ENCODE measurements at regions not wholly inside any gene's neighbourhood (a gene's known extent, or its start where the extent isn't known, plus 50 kb on each side); places are given as distances from the start of the nearest gene placed in this dataset.

- no peak overlapping the region for H3K27ac ChIP-seq (ENCODE audit: low read depth)
- DNase-seq (ENCODE audit: extremely low spot score), result no peak
- H3K36me3 ChIP-seq (ENCODE audit: insufficient read depth), result no peaks in the 10 kb centered on the region
- H3K4me3 ChIP-seq (ENCODE audit: low read depth, low read length), result no peak overlapping the region
- no peaks in the 10 kb centered on the region for H3K4me1 ChIP-seq (ENCODE audit: insufficient read depth)
- WGBS, result 82% methylated on average over 7 of the region's 7 CpGs
Observed at GRCh38 chr10:78889536-78890063, 179.2 kb upstream of the ZMIZ1 start.

DNA sequence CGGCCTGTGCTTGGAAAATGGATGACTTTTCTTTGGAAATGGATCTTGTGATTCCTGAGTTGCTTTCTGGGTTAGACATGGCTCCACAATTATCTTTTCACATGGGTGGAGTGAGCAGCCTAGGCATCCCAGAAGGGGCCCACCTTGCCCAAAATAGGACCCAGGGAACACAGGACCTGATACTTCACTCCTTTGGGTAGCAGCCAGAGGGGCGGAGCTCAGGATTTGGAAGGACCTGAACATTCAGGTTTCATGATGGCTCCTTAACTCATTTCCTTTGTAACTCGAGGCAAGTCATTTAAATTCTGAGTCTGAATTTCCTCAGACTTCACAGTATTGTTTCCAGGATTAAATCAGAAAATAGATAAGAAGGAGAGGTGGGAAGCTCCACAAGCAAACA lies 178.3 kb upstream of the ZMIZ1 start:
- Histone ChIP-seq H3K27ac (ENCODE audit: low read depth) (no peak overlapping the region), H3K4me1 (ENCODE audit: insufficient read depth) (no peaks in the 10 kb centered on the region), H3K4me3 (ENCODE audit: low read depth, low read length) (no peak overlapping the region), H3K36me3 (ENCODE audit: insufficient read depth) (no peaks in the 10 kb centered on the region)
- DNase-seq (ENCODE audit: extremely low spot score), result no peak
- 86% methylated on average over 3 of the region's 3 CpGs for WGBS

- WGBS, result 97% methylated on average over 2 of the region's 2 CpGs
- Histone ChIP-seq H3K4me1 (ENCODE audit: insufficient read depth) (no peaks in the 10 kb centered on the region), H3K36me3 (ENCODE audit: insufficient read depth) (no peaks in the 10 kb centered on the region), H3K27ac (ENCODE audit: low read depth) (no peak overlapping the region), H3K4me3 (ENCODE audit: low read depth, low read length) (no peak overlapping the region)
- DNase-seq (ENCODE audit: extremely low spot score), result no peak
Observed at GRCh38 chr10:78891741-78892140, 177.0 kb upstream of the ZMIZ1 start.

GRCh38 chr10:78892338-78893176 lies 176.2 kb upstream of the ZMIZ1 start:
- WGBS, result 84% methylated on average over 7 of the region's 7 CpGs
- H3K27ac ChIP-seq (ENCODE audit: low read depth), result no peak overlapping the region
- no peak for DNase-seq (ENCODE audit: extremely low spot score)
- H3K36me3 ChIP-seq (ENCODE audit: insufficient read depth), result no peaks in the 10 kb centered on the region
- H3K4me1 ChIP-seq (ENCODE audit: insufficient read depth), result no peaks in the 10 kb centered on the region
- no peak overlapping the region for H3K4me3 ChIP-seq (ENCODE audit: low read depth, low read length)

GRCh38 chr10:78893217-78893616 lies 175.5 kb upstream of the ZMIZ1 start:
- no peak overlapping the region for H3K27ac ChIP-seq (ENCODE audit: low read depth)
- WGBS, result 67% methylated on average over 5 of the region's 5 CpGs
- H3K4me1 ChIP-seq (ENCODE audit: insufficient read depth), result no peaks in the 10 kb centered on the region
- no peak overlapping the region for H3K4me3 ChIP-seq (ENCODE audit: low read depth, low read length)
- no peak for DNase-seq (ENCODE audit: extremely low spot score)
- H3K36me3 ChIP-seq (ENCODE audit: insufficient read depth), result no peaks in the 10 kb centered on the region

DNA sequence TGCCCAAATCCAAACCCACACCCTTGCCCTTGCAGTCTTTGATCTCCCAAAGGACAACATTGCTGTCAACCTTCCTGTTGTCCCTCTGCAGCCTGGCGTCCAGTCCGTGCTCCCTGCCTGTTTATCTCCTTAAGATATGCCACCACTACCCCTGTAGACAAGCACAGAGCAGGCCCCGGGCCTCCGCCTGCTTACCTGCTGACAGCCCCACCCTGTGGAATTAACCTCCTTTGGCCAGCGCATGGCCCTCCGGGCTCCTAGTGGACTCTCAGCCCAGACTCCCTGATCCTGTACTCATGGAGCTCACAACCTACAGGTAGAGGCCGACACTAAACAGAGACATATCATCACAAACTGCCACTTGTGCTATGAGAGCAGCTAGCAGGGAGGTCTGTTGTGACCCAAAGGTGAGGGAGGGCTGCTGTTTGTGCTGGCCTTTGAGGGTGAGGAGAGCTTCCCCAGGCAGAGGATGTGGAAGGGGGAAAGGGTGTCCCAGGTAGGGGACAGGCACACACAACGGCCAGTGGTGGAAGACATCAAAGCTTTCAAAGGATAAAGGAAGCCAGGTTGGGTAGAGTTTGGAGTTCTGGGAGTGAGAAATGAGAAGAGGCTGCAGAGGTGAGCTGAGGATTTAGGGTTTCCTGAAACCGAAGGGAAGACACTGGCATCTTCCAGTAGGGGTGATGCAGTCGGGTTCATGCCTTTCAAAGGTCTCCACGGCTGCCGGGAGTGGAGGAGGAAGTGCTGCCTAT lies 174.5 kb upstream of the ZMIZ1 start:
- H3K4me3 ChIP-seq (ENCODE audit: low read depth, low read length), result no peak overlapping the region
- H3K36me3 ChIP-seq (ENCODE audit: insufficient read depth), result no peaks in the 10 kb centered on the region
- 94% methylated on average over 12 of the region's 12 CpGs for whole genome bisulfite sequencing
- H3K27ac ChIP-seq (ENCODE audit: low read depth), result no peak overlapping the region
- no peaks in the 10 kb centered on the region for H3K4me1 ChIP-seq (ENCODE audit: insufficient read depth)
- no peak for DNase-seq (ENCODE audit: extremely low spot score)

DNA sequence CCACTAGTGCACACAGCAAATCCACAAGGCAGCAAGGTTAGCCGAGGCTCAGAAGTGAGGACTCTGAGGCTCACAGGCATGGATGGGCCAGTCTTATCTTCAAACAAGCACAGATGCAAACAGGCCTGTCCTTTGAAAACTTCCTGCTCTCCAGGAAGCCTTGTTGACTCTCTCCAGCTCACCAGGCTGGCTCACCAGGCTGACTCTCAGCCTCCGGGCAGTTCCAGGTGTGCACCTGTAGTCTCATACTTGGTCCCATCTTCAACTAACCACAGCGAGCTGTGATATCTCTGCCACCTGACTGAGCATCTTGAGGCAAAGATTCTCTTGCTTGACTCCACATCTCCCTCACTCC lies 173.9 kb upstream of the ZMIZ1 start:
- WGBS, result 95% methylated on average over 3 of the region's 3 CpGs
- DNase-seq (ENCODE audit: extremely low spot score), result no peak

DNA sequence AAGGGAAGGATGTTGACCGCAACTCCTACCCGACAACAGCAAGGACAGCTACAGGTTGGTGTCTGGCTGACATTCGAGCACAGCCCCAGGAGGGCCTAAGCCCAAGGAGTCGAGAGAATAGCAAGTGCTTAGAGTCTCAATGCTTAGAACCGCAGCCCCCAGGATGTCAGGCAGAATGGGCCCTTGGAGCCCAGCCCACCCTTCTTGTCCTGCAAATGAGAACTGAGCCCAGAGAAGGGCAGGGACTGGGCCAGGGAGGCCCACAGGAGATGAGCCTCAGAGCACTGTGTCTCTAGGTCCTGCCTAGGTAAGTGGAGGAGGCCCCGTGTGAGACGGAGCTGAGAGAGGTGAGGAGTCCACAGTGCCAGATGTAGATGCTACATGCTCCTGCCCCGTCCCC lies 173.3 kb upstream of the ZMIZ1 start:
- H3K4me1 ChIP-seq (ENCODE audit: insufficient read depth), result no peaks in the 10 kb centered on the region
- no peak overlapping the region for H3K27ac ChIP-seq (ENCODE audit: low read depth)
- no peaks in the 10 kb centered on the region for H3K36me3 ChIP-seq (ENCODE audit: insufficient read depth)
- H3K4me3 ChIP-seq (ENCODE audit: low read depth, low read length), result no peak overlapping the region
- 96% methylated on average over 8 of the region's 8 CpGs for WGBS
- no peak for DNase-seq (ENCODE audit: extremely low spot score)

More for the DNA sequence above, 173.9 kb upstream of the ZMIZ1 start:
- H3K4me1 ChIP-seq (ENCODE audit: insufficient read depth), result no peaks in the 10 kb centered on the region
- H3K27ac ChIP-seq (ENCODE audit: low read depth), result no peak overlapping the region
- H3K4me3 ChIP-seq (ENCODE audit: low read depth, low read length), result no peak overlapping the region
- H3K36me3 ChIP-seq (ENCODE audit: insufficient read depth), result no peaks in the 10 kb centered on the region

DNA sequence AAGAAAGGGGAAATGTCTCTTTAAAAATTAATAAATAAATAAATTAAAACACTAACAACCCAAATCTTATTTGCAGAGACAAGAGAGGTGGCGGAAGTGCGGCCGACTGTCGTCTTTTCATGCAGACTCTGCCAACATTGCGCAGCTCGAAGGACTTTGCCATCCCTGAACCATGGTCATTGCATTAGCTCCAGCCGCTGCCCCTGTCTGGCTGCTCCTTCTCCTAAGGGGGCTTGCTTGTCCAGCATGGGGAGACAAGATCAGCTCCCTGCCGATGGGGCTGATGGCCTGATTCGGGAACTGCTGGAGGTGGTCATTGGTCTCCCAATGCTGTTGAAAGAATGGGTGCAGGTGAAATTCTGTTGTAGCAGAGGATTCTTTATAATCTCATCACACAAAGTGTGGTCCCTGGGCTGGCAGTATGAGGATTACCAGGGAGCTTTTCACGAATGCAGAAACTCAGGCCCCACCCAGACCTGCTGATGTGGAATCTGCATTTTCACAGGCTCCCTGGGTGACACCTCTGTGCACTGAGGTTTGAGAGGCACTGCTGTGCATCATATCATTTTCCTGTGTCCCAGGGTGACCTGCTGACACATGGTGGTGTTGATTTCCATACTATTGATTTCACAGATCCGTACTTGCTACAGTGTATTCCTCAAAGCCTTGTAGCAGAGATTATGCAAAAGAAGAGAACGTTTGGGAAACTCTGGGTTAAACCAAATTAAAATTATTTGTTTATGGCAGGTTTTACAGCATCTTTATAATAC lies 172.4 kb upstream of the ZMIZ1 start:
- no peak overlapping the region for H3K27ac ChIP-seq (ENCODE audit: low read depth)
- no peak for DNase-seq (ENCODE audit: extremely low spot score)
- no peaks in the 10 kb centered on the region for H3K4me1 ChIP-seq (ENCODE audit: insufficient read depth)
- 80% methylated on average over 12 of the region's 12 CpGs for WGBS
- no peak overlapping the region for H3K4me3 ChIP-seq (ENCODE audit: low read depth, low read length)
- no peaks in the 10 kb centered on the region for H3K36me3 ChIP-seq (ENCODE audit: insufficient read depth)

- H3K36me3 ChIP-seq (ENCODE audit: insufficient read depth), result no peaks in the 10 kb centered on the region
- no peak overlapping the region for H3K4me3 ChIP-seq (ENCODE audit: low read depth, low read length)
- 92% methylated on average over 13 of the region's 13 CpGs for WGBS
- no peaks in the 10 kb centered on the region for H3K4me1 ChIP-seq (ENCODE audit: insufficient read depth)
- no peak for DNase-seq (ENCODE audit: extremely low spot score)
- no peak overlapping the region for H3K27ac ChIP-seq (ENCODE audit: low read depth)
Observed at GRCh38 chr10:78898341-78899097, 170.2 kb upstream of the ZMIZ1 start.

GRCh38 chr10:78899098-78899754 lies 169.5 kb upstream of the ZMIZ1 start:
- Histone ChIP-seq H3K36me3 (ENCODE audit: insufficient read depth) (no peaks in the 10 kb centered on the region), H3K4me1 (ENCODE audit: insufficient read depth) (no peaks in the 10 kb centered on the region), H3K4me3 (ENCODE audit: low read depth, low read length) (no peak overlapping the region), H3K27ac (ENCODE audit: low read depth) (no peak overlapping the region)
- WGBS, result 95% methylated on average over 7 of the region's 7 CpGs
- no peak for DNase-seq (ENCODE audit: extremely low spot score)

DNA sequence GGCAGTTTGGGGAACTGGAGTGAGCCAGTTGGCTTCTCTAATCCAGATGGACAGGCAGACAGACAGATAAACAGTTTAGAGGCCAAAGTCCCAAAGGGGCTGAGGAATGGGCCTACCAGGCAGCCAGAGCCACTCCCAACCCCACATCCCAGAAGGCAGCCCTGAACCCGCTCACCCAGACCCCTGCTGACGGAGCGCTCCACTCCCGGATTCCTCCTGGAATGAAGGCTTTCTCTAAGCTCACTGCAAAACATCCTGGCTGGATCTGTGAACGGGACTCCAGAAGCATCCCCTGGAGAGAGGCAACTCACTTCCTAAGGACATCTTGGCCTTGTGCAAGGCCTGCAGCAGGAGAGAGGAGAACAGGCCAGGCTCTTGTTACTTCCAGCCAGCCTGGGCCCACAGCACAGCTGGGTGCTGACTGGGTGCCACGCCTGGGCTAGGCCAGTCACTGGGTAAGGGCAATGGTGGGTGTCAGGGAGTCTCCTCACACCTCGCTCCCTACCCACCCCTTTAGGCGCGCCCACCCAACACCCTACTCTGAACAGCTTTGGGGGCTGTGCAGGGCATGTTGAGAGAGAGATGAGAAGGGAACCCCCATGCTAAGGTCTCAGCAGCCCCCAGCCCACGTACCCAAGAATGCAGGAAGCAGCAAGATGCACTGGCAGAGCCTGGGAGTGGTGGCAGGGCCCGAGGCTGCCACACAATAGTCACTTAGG lies 168.6 kb upstream of the ZMIZ1 start:
- H3K36me3 ChIP-seq (ENCODE audit: insufficient read depth), result no peaks in the 10 kb centered on the region
- H3K27ac ChIP-seq (ENCODE audit: low read depth), result no peak overlapping the region
- no peak overlapping the region for H3K4me3 ChIP-seq (ENCODE audit: low read depth, low read length)
- no peaks in the 10 kb centered on the region for H3K4me1 ChIP-seq (ENCODE audit: insufficient read depth)
- DNase-seq (ENCODE audit: extremely low spot score), result no peak
- WGBS, result 70% methylated on average over 11 of the region's 11 CpGs
